ENCODE measurements at regions not wholly inside any gene's neighbourhood (a gene's known extent, or its start where the extent isn't known, plus 50 kb on each side); places are given as distances from the start of the nearest gene placed in this dataset.

DNA sequence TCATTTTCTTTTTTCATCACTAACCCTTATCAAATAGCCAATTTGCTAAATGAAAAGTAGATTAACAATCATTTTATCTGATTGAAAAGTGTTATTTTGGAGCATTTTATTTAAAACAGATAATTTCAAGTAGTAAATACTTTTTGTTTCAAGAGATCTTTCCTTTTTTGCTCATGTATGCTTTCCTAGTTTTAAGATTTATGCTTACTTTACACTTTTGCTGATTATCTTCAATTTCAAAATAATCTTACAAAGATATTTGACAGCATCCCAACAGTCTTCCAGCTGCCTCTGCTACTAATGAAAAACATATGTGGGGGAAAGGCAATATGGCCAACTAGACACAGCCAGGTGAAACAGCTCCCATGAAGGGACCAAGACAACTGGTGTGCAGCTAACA, 1027.3 kb upstream of the CDH9 start:
- Mint-ChIP-seq H3K27me3 (ENCODE audit: low read depth) (no peaks in the 10 kb centered on the region), H3K4me3 (no peak overlapping the region), H3K4me1 (no peaks in the 10 kb centered on the region), H3K9me3 (peaks cover 0 to 5% of the 10 kb centered on the region in 2 experiments; a peak in 2 of 5 replicates), H3K36me3 (ENCODE audit: insufficient read depth in 1 of 3, low read depth in 3 of 3) (no peaks in the 10 kb centered on the region), H3K27ac (no peak overlapping the region)
- Histone ChIP-seq H3K14ac (ENCODE audit: insufficient read depth, low read length) (no peak overlapping the region), H2BK120ac (ENCODE audit: low read depth, low read length, poor library complexity, severe bottlenecking) (no peak overlapping the region), H3K18ac (ENCODE audit: insufficient read length, low read depth, low read length) (no peak overlapping the region), H2AK5ac (ENCODE audit: insufficient read length, low read length) (no peak overlapping the region), H2BK15ac (ENCODE audit: low read depth, low read length) (no peak overlapping the region), H3K4me2 (ENCODE audit: insufficient read depth, insufficient read length, low read length) (no peak overlapping the region), H3K9ac (ENCODE audit: extremely low read depth, insufficient read length, low read length) (no peak overlapping the region), H3K27ac (ENCODE audit: insufficient read length, low read depth, low read length) (no peak overlapping the region), H4K91ac (ENCODE audit: insufficient read length, low read depth, low read length) (no peak overlapping the region), H3K23ac (ENCODE audit: insufficient read length, low read depth, low read length) (no peak overlapping the region), H3K79me2 (ENCODE audit: insufficient read depth, low read length) (no peaks in the 10 kb centered on the region), H3K56ac (ENCODE audit: insufficient read length, low read depth, low read length) (no peak overlapping the region), H2BK5ac (ENCODE audit: insufficient read length, low read length) (no peak overlapping the region), H3K27me3 (ENCODE audit: insufficient read depth, low read length) (no peaks in the 10 kb centered on the region), H3K4ac (ENCODE audit: low read depth, low read length) (no peak overlapping the region), H2BK20ac (ENCODE audit: low read depth, low read length, poor library complexity, severe bottlenecking) (no peak overlapping the region), H3K23me2 (ENCODE audit: insufficient read length, low read depth, low read length, poor library complexity, severe bottlenecking) (no peaks in the 10 kb centered on the region), H3K79me1 (ENCODE audit: insufficient read depth, low read depth, low read length, poor library complexity, severe bottlenecking) (no peaks in the 10 kb centered on the region), H4K5ac (ENCODE audit: insufficient read length, low read depth, low read length) (no peak overlapping the region), H4K20me1 (ENCODE audit: control insufficient read depth, insufficient read depth, insufficient read length) (no peaks in the 10 kb centered on the region), H2AFZ (ENCODE audit: low read length) (no peak overlapping the region), H4K8ac (replicated peaks; ENCODE audit: insufficient read length, low read depth, low read length) (no peak overlapping the region), H2BK12ac (ENCODE audit: insufficient read length, low read depth, low read length) (no peak overlapping the region), H3K4me1 (ENCODE audit: insufficient read depth, low read length) (no peaks in the 10 kb centered on the region), H3T11ph (ENCODE audit: low read length) (no peak overlapping the region), H3K9me3 (ENCODE audit: control insufficient read depth, low read depth, low read length) (no peaks in the 10 kb centered on the region)
- DNase-seq: no peak
- TF ChIP-seq, protein P1, sequence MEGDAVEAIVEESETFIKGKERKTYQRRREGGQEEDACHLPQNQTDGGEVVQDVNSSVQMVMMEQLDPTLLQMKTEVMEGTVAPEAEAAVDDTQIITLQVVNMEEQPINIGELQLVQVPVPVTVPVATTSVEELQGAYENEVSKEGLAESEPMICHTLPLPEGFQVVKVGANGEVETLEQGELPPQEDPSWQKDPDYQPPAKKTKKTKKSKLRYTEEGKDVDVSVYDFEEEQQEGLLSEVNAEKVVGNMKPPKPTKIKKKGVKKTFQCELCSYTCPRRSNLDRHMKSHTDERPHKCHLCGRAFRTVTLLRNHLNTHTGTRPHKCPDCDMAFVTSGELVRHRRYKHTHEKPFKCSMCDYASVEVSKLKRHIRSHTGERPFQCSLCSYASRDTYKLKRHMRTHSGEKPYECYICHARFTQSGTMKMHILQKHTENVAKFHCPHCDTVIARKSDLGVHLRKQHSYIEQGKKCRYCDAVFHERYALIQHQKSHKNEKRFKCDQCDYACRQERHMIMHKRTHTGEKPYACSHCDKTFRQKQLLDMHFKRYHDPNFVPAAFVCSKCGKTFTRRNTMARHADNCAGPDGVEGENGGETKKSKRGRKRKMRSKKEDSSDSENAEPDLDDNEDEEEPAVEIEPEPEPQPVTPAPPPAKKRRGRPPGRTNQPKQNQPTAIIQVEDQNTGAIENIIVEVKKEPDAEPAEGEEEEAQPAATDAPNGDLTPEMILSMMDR (conservative IDR thresholded peaks at IDR 0.05): no peak

Data from H9 (cell line).